ENCODE measurements at regions not wholly inside any gene's neighbourhood (a gene's known extent, or its start where the extent isn't known, plus 50 kb on each side); places are given as distances from the start of the nearest gene placed in this dataset.

- ChIA-PET POLR2A (no interaction called here), CTCF (interaction anchor here (0.7 to 6.7 kb wide), 5 partner anchors 9 to 583 kb away, joined by 3 to 51 read pairs (median 3); no protein-coding TSS in a partner anchor)
- TF ChIP-seq FOSB (CRISPR knock-in tag; IDR thresholded peaks at IDR 0.05) (no peak), REST (IDR thresholded peaks at IDR 0.05) (no peak), NFE2L2 (conservative IDR thresholded peaks at IDR 0.05; ENCODE audit: low read length) (no peak)
- FAIRE-seq: no peak
- Histone ChIP-seq H3K4me3 (no peak overlapping the region), H3K27ac (no peak overlapping the region), H3K4me1 (peaks cover 4% of the 10 kb centered on the region), H3K9me3 (no peaks in the 10 kb centered on the region), H3K4me2 (no peak overlapping the region)
- no peak for DNase-seq (ENCODE audit: low read depth in 1 of 2, low spot score in 1 of 2)
- no peak for ATAC-seq
- 61% methylated on average over 3 of the region's 3 CpGs for WGBS (ENCODE audit: missing lambda C conversion rate)
Measured at GRCh38 chr7:25841575-25841974, 310.4 kb upstream of the NFE2L3 start.

GRCh38 chr7:25842201-25842733 lies 309.7 kb upstream of the NFE2L3 start:
- FAIRE-seq: no peak
- CTCF ChIA-PET: interaction anchor here (1.6 to 6.7 kb wide), 2 partner anchors 8 to 12 kb away, joined by 6 to 51 read pairs; no protein-coding TSS in a partner anchor
- POLR2A ChIA-PET: no interaction called here

More at GRCh38 chr7:25842201-25842733, 309.7 kb upstream of the NFE2L3 start:
- Histone ChIP-seq H3K27ac (no peak overlapping the region), H3K4me1 (peaks cover 11% of the 10 kb centered on the region), H3K4me3 (no peak overlapping the region), H3K9me3 (no peaks in the 10 kb centered on the region), H3K4me2 (no peak overlapping the region)
- DNase-seq (ENCODE audit: low read depth in 1 of 2, low spot score in 1 of 2): no peak
- 60% methylated on average over 5 of the region's 5 CpGs for WGBS (ENCODE audit: missing lambda C conversion rate)
- no peak for ATAC-seq
- TF ChIP-seq CHD4 (IDR thresholded peaks at IDR 0.05; ENCODE audit: borderline replicate concordance) (no peak), EHMT2 (IDR thresholded peaks at IDR 0.05; ENCODE audit: low read depth) (no peak), CTCF (IDR thresholded peaks at IDR 0.05) (no peak), MAFK (IDR thresholded peaks at IDR 0.05; ENCODE audit: partially characterized antibody) (no peak), MYC (IDR thresholded peaks at IDR 0.05; ENCODE audit: borderline replicate concordance, low read length) (no peak), TFCP2L1 (CRISPR knock-in tag; IDR thresholded peaks at IDR 0.05) (no peak), RARB (CRISPR knock-in tag; IDR thresholded peaks at IDR 0.05) (no peak), MAX (IDR thresholded peaks at IDR 0.05) (no peak), JUN (IDR thresholded peaks at IDR 0.05) (no peak), PBX3 (IDR thresholded peaks at IDR 0.05) (no peak), CBX8 (IDR thresholded peaks at IDR 0.05) (no peak), E2F6 (IDR thresholded peaks at IDR 0.05; ENCODE audit: borderline replicate concordance, low read depth) (no peak)

Measured in A549 (cell line).